ENCODE measurements at regions not wholly inside any gene's neighbourhood (a gene's known extent, or its start where the extent isn't known, plus 50 kb on each side); places are given as distances from the start of the nearest gene placed in this dataset.

GRCh38 chr2:217689053-217689452 is 313.7 kb downstream of the TNS1 start:
- H3K4me1 Mint-ChIP-seq, result peaks cover 4% of the 10 kb centered on the region
- peaks cover 0 to 5% (median 0%) of the 10 kb centered on the region in 7 donors for H3K9me3 Mint-ChIP-seq
- no peaks in the 10 kb centered on the region for H3K36me3 Mint-ChIP-seq
- Histone ChIP-seq H4K20me1 (ENCODE audit: insufficient read depth, low read length) (no peaks in the 10 kb centered on the region), H3K9ac (ENCODE audit: insufficient read depth, low read length, poor library complexity, severe bottlenecking) (no peak overlapping the region), H3K4me3 (replicated peaks in 1 of 3; ENCODE audit: low read depth in 2 of 3, low read length in 3 of 3) (no peak overlapping the region), H3K27me3 (ENCODE audit: control insufficient read depth in 2 of 2, insufficient read depth in 2 of 2, low read length in 2 of 2) (no peaks in the 10 kb centered on the region), H3K27ac (ENCODE audit: low read depth in 1 of 2, low read length in 2 of 2) (no peak overlapping the region), H2AFZ (ENCODE audit: insufficient read depth, low read depth, low read length, poor library complexity, severe bottlenecking) (no peak overlapping the region), H3K4me1 (ENCODE audit: control insufficient read depth in 1 of 2, insufficient read depth in 2 of 2, low read length in 2 of 2) (no peaks in the 10 kb centered on the region), H3K36me3 (replicated peaks in 1 of 2; ENCODE audit: control insufficient read depth in 1 of 2, insufficient read depth in 2 of 2, low read length in 2 of 2) (no peaks in the 10 kb centered on the region), H3K9me3 (replicated peaks in 1 of 2; ENCODE audit: control insufficient read depth in 1 of 2, insufficient read depth in 1 of 2, low read length in 2 of 2) (no peaks in the 10 kb centered on the region), H3K79me2 (ENCODE audit: insufficient read depth, low read length) (no peaks in the 10 kb centered on the region), H3K4me2 (replicated peaks; ENCODE audit: extremely low read depth, low read length, poor library complexity, severe bottlenecking) (no peak overlapping the region)
- H3K27me3 Mint-ChIP-seq (ENCODE audit: low read depth in 3 of 3), result peaks cover 0 to 10% (median 10%) of the 10 kb centered on the region in 3 donors
- intact Hi-C loops (cut with micrococcal nuclease), result no loop called here
- no peak overlapping the region for H3K4me3 Mint-ChIP-seq
- H3K27ac Mint-ChIP-seq, result no peak overlapping the region
- WGBS (ENCODE audit: insufficient coverage), result 100% methylated on average over 1 of the region's 1 CpG
- no peak for TF ChIP-seq CTCF (IDR thresholded peaks at IDR 0.05)
- DNase-seq, result no peak

- H3K27me3 ChIP-seq (ENCODE audit: control insufficient read depth in 2 of 2, insufficient read depth in 2 of 2, low read length in 2 of 2), result no peaks in the 10 kb centered on the region
- TF ChIP-seq CTCF (IDR thresholded peaks at IDR 0.05), result no peak
- no peaks in the 10 kb centered on the region for H3K4me1 ChIP-seq (ENCODE audit: control insufficient read depth in 1 of 2, insufficient read depth in 2 of 2, low read length in 2 of 2)
- H3K4me1 Mint-ChIP-seq, result peaks cover 4% of the 10 kb centered on the region
- H3K36me3 ChIP-seq (replicated peaks in 1 of 2; ENCODE audit: control insufficient read depth in 1 of 2, insufficient read depth in 2 of 2, low read length in 2 of 2), result no peaks in the 10 kb centered on the region
- no peak overlapping the region for H3K4me3 Mint-ChIP-seq
- no peaks in the 10 kb centered on the region for H4K20me1 ChIP-seq (ENCODE audit: insufficient read depth, low read length)
- no peak overlapping the region for H3K9ac ChIP-seq (ENCODE audit: insufficient read depth, low read length, poor library complexity, severe bottlenecking)
- no peaks in the 10 kb centered on the region for H3K36me3 Mint-ChIP-seq
- WGBS (ENCODE audit: insufficient coverage), result 95% methylated on average over 2 of the region's 3 CpGs
- H3K4me2 ChIP-seq (replicated peaks; ENCODE audit: extremely low read depth, low read length, poor library complexity, severe bottlenecking), result no peak overlapping the region
- no peaks in the 10 kb centered on the region for H3K9me3 ChIP-seq (replicated peaks in 1 of 2; ENCODE audit: control insufficient read depth in 1 of 2, insufficient read depth in 1 of 2, low read length in 2 of 2)
- H3K27me3 Mint-ChIP-seq (ENCODE audit: low read depth in 3 of 3), result peaks cover 0 to 10% (median 10%) of the 10 kb centered on the region in 3 donors
- no peak overlapping the region for H3K27ac Mint-ChIP-seq
- H3K4me3 ChIP-seq (replicated peaks in 1 of 3; ENCODE audit: low read depth in 2 of 3, low read length in 3 of 3), result no peak overlapping the region
- H2AFZ ChIP-seq (ENCODE audit: insufficient read depth, low read depth, low read length, poor library complexity, severe bottlenecking), result no peak overlapping the region
- intact Hi-C loops (cut with micrococcal nuclease), result no loop called here
- H3K79me2 ChIP-seq (ENCODE audit: insufficient read depth, low read length), result no peaks in the 10 kb centered on the region
- H3K9me3 Mint-ChIP-seq, result peaks cover 0 to 2% (median 0%) of the 10 kb centered on the region in 7 donors
- no peak for DNase-seq
- H3K27ac ChIP-seq (ENCODE audit: low read depth in 1 of 2, low read length in 2 of 2), result no peak overlapping the region
Measured at GRCh38 chr2:217688494-217688893, 314.3 kb downstream of the TNS1 start.

Data from CD14-positive monocyte (primary cell).